Hepatocyte (in vitro differentiated cells): ENCODE measurements at regions not wholly inside any gene's neighbourhood (a gene's known extent, or its start where the extent isn't known, plus 50 kb on each side); places are given as distances from the start of the nearest gene placed in this dataset.

ENCODE experiments used
- DNase-seq: peaks from one replicate; pipeline ENCODE4 v3.0.0-alpha.2; 2016; ENCODE audit warnings: low spot score
- H2AFZ ChIP-seq: fragments of 200-600 bp; sonication (generic); 2 replicates; pipeline ENCODE4 v1.6.0; 2016; ENCODE audit warnings: antibody characterized with exemption, mild to moderate bottlenecking
- H3K27ac ChIP-seq: fragments of 200-600 bp; sonication (generic); 2 replicates; pipeline ENCODE4 v1.5.1; 2016; ENCODE audit warnings: mild to moderate bottlenecking
- H3K27me3 ChIP-seq: fragments of 200-600 bp; sonication (generic); 2 replicates; pipeline ENCODE4 v1.6.1; 2016
- H3K36me3 ChIP-seq: fragments of 200-600 bp; sonication (generic); replicated peaks from 2 replicates; pipeline ENCODE4 v1.5.1; 2016; ENCODE audit warnings: low read depth; ENCODE audit not compliant: insufficient read depth
- H3K4me1 ChIP-seq: fragments of 200-600 bp; sonication (generic); 2 replicates; pipeline ENCODE4 v1.5.1; 2016; ENCODE audit warnings: mild to moderate bottlenecking, moderate library complexity; ENCODE audit not compliant: insufficient read depth
- H3K4me2 ChIP-seq: fragments of 200-600 bp; sonication (generic); 2 replicates; pipeline ENCODE4 v1.6.0; 2016
- H3K4me3 ChIP-seq: fragments of 200-600 bp; sonication (generic); 2 replicates; pipeline ENCODE4 v1.5.1; 2016; ENCODE audit warnings: mild to moderate bottlenecking
- H3K79me2 ChIP-seq: fragments of 200-600 bp; sonication (generic); 2 replicates; pipeline ENCODE4 v1.6.0; 2017; ENCODE audit warnings: mild to moderate bottlenecking
- H3K9me2 ChIP-seq: fragments of 200-600 bp; sonication (generic); replicated peaks from 2 replicates; pipeline ENCODE4 v1.6.0; 2017; ENCODE audit warnings: mild to moderate bottlenecking; ENCODE audit not compliant: insufficient read depth
- H3K9me3 ChIP-seq: fragments of 200-600 bp; sonication (generic); 2 replicates; pipeline ENCODE4 v1.5.1; 2016; ENCODE audit warnings: low read depth, mild to moderate bottlenecking
- H4K20me1 ChIP-seq: fragments of 200-600 bp; sonication (generic); 2 replicates; pipeline ENCODE4 v1.6.0; 2016; ENCODE audit warnings: mild to moderate bottlenecking; ENCODE audit not compliant: insufficient read depth, poor library complexity, severe bottlenecking
- EZH2 ChIP-seq: fragments of 200-600 bp; sonication (generic); IDR thresholded peaks from 2 replicates; pipeline ENCODE4 v1.6.1; 2016; ENCODE audit warnings: antibody characterized with exemption, mild to moderate bottlenecking, borderline replicate concordance
- EZH2phosphoT487 ChIP-seq: fragments of 200-600 bp; sonication (generic); IDR thresholded peaks from one replicate; pipeline ENCODE4 v1.6.1; 2018; ENCODE audit warnings: antibody characterized with exemption, mild to moderate bottlenecking, low read depth, moderate library complexity; ENCODE audit not compliant: unreplicated experiment, severe bottlenecking
- WGBS: methylation state at CpG from one replicate; pipeline ENCODE4 v1.1.6; 2016; ENCODE audit warnings: low lambda C conversion rate; ENCODE audit errors: missing lambda C conversion rate; 5-methylcytosine and 5-hydroxymethylcytosine counted together
- TF ChIP-seq, protein P1 (sequence below): fragments of 200-600 bp; sonication (generic); IDR thresholded peaks from 2 replicates; pipeline ENCODE4 v1.5.1; 2016; ENCODE audit warnings: antibody characterized with exemption, mild to moderate bottlenecking; ENCODE audit not compliant: poor library complexity

DNA sequence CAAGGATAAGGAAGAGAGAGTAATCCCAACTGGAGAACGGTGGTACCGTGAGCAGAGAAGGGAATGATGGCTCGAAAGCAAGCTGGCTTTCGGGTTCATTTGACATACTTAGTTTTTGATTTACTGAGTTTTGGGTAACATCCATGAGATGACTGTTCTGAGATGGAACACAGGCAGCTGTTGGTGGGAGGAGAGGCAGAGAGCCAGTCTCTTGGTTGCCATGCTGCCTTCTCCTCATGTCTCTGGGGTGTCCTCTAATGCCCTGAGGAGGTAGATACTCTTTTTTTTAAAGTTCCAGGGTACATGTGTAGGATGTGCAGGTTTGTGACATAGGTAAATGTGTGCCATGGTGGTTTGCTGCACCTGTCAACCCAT is 76.4 kb upstream of the NRP1 start:
- Histone ChIP-seq H3K4me1 (peaks cover 5% of the 10 kb centered on the region), H3K9me2 (no peaks in the 10 kb centered on the region), H4K20me1 (no peaks in the 10 kb centered on the region), H2AFZ (no peak overlapping the region), H3K36me3 (no peaks in the 10 kb centered on the region), H3K79me2 (no peaks in the 10 kb centered on the region), H3K4me3 (no peak overlapping the region), H3K9me3 (no peaks in the 10 kb centered on the region), H3K27me3 (no peaks in the 10 kb centered on the region), H3K27ac (no peak overlapping the region), H3K4me2 (no peak overlapping the region)
- TF ChIP-seq, protein P1, sequence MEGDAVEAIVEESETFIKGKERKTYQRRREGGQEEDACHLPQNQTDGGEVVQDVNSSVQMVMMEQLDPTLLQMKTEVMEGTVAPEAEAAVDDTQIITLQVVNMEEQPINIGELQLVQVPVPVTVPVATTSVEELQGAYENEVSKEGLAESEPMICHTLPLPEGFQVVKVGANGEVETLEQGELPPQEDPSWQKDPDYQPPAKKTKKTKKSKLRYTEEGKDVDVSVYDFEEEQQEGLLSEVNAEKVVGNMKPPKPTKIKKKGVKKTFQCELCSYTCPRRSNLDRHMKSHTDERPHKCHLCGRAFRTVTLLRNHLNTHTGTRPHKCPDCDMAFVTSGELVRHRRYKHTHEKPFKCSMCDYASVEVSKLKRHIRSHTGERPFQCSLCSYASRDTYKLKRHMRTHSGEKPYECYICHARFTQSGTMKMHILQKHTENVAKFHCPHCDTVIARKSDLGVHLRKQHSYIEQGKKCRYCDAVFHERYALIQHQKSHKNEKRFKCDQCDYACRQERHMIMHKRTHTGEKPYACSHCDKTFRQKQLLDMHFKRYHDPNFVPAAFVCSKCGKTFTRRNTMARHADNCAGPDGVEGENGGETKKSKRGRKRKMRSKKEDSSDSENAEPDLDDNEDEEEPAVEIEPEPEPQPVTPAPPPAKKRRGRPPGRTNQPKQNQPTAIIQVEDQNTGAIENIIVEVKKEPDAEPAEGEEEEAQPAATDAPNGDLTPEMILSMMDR: no peak
- no peak for TF ChIP-seq EZH2phosphoT487
- 97% methylated on average over 4 of the region's 4 CpGs for WGBS
- no peak for DNase-seq

DNA sequence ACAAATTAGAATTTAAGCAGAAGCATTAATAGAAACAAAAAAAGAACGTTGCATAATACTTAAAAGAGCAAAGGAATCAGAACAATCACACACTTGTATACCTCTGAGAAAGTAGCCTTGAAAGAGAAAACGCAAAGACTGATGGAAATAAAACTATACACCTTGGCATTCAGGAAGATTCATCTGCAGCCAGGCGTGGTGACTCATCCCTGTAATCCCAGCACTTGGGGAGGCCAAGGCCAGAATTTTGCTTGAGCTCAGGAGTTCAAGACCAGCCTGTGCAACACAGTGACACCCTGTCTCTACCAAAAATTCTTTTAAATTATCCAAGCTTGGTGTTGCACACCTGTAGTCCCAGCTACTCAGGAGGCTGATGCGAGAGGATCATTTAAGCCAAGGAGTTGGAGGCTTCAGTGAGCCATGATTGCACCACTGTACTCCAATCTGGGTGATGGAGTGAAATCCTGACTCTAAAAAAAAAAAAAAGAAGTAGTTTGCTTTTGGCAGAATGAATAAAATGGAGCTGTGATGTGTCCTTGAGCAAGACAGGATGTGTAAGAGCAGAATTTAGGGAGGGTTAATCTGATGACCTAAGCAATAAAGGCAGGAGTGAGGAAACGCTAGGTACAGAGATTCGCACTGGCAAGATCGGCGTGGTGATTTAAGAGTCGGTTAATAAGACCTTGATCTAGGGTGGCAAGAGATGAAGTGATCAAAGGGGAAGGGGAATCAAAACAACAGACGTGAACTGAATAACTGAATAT is 75.8 kb upstream of the NRP1 start:
- Histone ChIP-seq H3K9me3 (no peaks in the 10 kb centered on the region), H3K9me2 (no peaks in the 10 kb centered on the region), H3K79me2 (no peaks in the 10 kb centered on the region), H3K4me1 (peaks cover 5% of the 10 kb centered on the region), H3K27ac (no peak overlapping the region), H3K27me3 (no peaks in the 10 kb centered on the region), H3K4me3 (no peak overlapping the region), H3K36me3 (no peaks in the 10 kb centered on the region), H4K20me1 (no peaks in the 10 kb centered on the region), H3K4me2 (no peak overlapping the region), H2AFZ (no peak overlapping the region)
- no peak for TF ChIP-seq EZH2phosphoT487
- TF ChIP-seq EZH2: no peak
- TF ChIP-seq, protein P1: no peak
- DNase-seq: no peak
- WGBS: 83% methylated on average over 10 of the region's 10 CpGs

- Histone ChIP-seq H3K27me3 (no peaks in the 10 kb centered on the region), H3K79me2 (no peaks in the 10 kb centered on the region), H3K9me3 (no peaks in the 10 kb centered on the region), H3K9me2 (no peaks in the 10 kb centered on the region), H2AFZ (no peak overlapping the region), H3K4me2 (no peak overlapping the region), H4K20me1 (no peaks in the 10 kb centered on the region), H3K36me3 (no peaks in the 10 kb centered on the region), H3K27ac (no peak overlapping the region), H3K4me1 (no peaks in the 10 kb centered on the region), H3K4me3 (no peak overlapping the region)
- DNase-seq: no peak
- 90% methylated on average over 2 of the region's 2 CpGs for WGBS
- TF ChIP-seq EZH2 (no peak), EZH2phosphoT487 (no peak)
- TF ChIP-seq, protein P1: no peak
Observed at GRCh38 chr10:33406596-33406995, 72.1 kb upstream of the NRP1 start.
